ENCODE measurements at regions not wholly inside any gene's neighbourhood (a gene's known extent, or its start where the extent isn't known, plus 50 kb on each side); places are given as distances from the start of the nearest gene placed in this dataset.

GRCh38 chr7:124432009-124432578 lies 333.5 kb downstream of the GPR37 start:
- TF ChIP-seq CTCF (IDR thresholded peaks at IDR 0.05; ENCODE audit: low read length) (no peak), EZH2 (IDR thresholded peaks at IDR 0.05; ENCODE audit: borderline replicate concordance, low read length) (no peak)

All from OCI-LY1 (cell line).